H7 (cell line): ENCODE measurements at regions not wholly inside any gene's neighbourhood (a gene's known extent, or its start where the extent isn't known, plus 50 kb on each side); places are given as distances from the start of the nearest gene placed in this dataset.

Experiments used
- DNase-seq: peaks from one replicate; pipeline ENCODE4 v3.0.0; 2012
- H3K27me3 ChIP-seq: 2 replicates; pipeline ENCODE4 v1.6.0; 2011; ENCODE audit warnings: mild to moderate bottlenecking, low read length; ENCODE audit not compliant: control insufficient read depth, insufficient read depth
- H3K36me3 ChIP-seq: replicated peaks from 2 replicates; pipeline ENCODE4 v1.5.1; 2011; ENCODE audit warnings: low read length; ENCODE audit not compliant: control insufficient read depth, insufficient read depth
- H3K4me3 ChIP-seq: 2 replicates; pipeline ENCODE4 v1.5.1; 2011; ENCODE audit warnings: low read depth, mild to moderate bottlenecking, control low read depth, low read length, moderate library complexity; ENCODE audit not compliant: insufficient read depth

DNA sequence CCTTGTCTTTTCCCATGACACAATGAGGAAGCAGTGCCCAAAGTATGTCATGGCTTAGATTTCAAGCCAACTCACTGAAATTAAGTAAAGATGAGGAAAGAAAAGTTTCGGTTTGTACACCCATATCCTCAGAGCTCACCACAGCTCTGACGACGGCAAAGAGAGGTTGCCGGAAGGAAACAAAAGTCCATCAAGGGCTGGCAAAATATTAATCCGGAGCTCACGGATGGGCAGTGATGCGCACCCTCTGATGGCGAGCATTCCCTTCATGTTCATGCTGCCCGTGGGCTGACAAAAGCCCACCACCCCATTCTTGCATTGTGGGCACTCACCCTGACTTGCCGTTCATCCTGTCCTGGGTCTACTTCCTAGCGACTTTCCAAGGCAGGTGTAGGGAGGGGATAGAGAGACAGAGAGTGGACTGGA, 103.1 kb downstream of the SOX9 start:
- peaks cover 35% of the 10 kb centered on the region for H3K27me3 ChIP-seq
- DNase-seq, result no peak

DNA sequence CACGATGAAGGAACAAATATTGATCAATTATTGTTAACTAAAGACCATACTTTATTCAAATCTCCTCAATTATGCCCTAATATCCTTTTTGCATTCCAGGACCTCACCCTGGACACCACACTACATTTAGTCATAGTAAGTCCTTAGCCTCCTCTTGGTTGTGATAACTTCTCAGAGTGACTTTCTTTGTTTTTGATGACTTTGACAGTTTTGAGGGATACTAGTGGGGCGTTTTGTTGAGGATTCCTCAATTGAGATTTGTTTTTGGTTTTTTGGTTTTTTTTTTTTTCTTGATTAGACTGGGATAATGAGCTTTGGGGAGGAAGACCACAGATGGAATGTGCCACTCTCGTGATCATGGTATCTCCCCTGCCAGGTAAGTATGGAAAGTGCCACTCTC, 105.5 kb downstream of the SOX9 start:
- peaks cover 11% of the 10 kb centered on the region for H3K27me3 ChIP-seq
- no peak for DNase-seq
- H3K36me3 ChIP-seq, result no peaks in the 10 kb centered on the region
- H3K4me3 ChIP-seq, result no peak overlapping the region

More for the DNA sequence above, 103.1 kb downstream of the SOX9 start:
- Histone ChIP-seq H3K36me3 (no peaks in the 10 kb centered on the region), H3K4me3 (no peak overlapping the region)

DNA sequence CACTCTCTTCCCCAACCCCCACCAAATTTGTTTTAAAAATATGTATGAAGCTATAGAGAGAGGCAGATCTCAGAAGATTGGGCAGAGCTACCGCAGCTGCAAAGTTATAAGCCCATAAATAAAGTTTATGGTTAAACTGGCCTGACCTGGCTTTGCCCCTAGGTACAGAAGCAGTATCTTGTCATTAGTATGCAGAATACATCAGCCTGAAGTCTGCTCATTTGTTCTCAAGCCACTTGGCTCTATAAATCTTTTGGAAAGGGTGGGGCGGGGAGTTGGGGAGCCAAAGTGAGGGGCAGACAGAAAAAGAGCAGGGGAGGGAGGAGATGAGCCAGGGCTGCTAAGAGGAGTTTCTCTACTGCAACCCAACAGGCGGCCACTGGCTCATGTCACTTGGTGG, 113.2 kb downstream of the SOX9 start:
- H3K36me3 ChIP-seq, result no peaks in the 10 kb centered on the region
- H3K27me3 ChIP-seq, result no peaks in the 10 kb centered on the region; the same call in 1 of the 2 replicates
- no peak overlapping the region for H3K4me3 ChIP-seq
- no peak for DNase-seq

DNA sequence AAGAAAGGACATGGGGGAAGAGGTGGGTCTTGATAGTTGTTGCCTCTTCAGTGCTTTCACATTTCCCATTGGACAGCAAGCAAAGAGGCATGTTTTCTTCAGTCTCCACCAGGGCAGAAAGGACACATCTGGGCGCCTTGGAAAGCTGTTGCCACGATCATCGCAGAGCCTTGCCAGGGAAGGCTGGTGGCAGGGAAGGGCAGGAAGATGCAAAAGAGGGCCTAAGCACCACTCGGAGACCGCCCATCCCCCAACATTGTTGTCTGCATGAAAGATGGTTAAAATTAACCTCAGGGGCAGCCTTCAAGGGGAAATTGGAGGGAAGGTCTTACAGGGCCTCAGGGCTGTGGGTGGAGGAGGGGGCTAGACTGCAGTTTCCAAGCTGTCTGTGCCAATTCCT, 114.2 kb downstream of the SOX9 start:
- H3K36me3 ChIP-seq, result no peaks in the 10 kb centered on the region
- DNase-seq, result no peak
- H3K27me3 ChIP-seq, result no peaks in the 10 kb centered on the region; the same call in 1 of the 2 replicates
- no peak overlapping the region for H3K4me3 ChIP-seq

DNA sequence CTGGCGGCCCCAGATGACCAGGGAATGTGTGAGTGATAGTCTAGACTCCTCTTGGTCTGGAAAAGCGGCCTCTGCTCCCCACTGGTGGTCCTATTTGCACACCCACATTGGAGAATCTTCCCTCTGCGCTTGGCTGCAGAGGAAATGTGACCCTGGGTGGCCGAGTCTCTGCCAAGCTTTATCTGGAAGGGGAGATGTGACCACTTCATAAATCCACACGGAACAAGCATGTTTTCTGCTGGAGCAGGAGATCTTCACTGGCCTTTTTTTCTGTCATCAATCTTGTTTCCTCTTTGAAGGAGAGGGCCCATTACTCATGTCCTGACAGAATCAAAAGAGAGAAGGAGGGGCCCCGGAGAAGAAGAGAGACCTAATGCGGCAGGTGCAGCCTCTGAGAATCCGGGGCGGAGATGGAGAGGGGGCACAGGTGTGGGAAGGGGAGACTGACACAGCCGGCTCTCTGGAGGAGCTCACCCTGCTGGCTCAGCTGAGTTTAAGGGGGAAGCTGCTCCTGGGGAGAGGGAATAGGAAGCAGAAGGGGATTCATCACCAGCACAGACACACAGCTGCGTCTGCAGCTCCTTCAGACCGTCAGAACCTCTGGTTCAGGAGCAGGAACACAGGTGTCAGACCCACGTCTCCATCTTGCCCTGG, 116.3 kb downstream of the SOX9 start:
- DNase-seq, result peak; percentile 29
- Histone ChIP-seq H3K4me3 (no peak overlapping the region), H3K27me3 (no peaks in the 10 kb centered on the region), H3K36me3 (no peaks in the 10 kb centered on the region)

DNA sequence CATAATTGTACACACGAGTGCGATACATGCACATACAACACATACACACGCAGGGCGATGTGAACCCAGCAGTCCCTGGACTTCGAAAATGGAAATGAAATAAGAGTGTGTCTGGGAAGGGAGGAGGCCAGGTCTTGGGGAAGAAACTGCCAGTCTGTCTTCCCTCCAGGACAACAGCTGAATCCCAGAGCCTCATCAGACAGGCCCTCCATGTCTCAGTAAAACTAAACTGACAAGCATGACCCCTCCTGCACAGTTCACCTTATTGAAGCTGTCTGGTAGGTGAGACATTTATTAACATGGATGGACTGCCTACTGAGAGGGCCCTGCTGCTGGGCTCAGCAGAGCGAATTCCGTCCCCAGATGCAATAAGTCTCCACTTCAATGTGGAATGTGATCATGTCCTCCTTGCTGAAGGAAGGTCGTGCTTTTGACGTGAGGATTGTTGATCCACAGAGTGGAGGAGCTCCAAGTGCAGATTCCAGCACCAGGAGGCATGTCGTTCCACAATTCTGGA, 117.4 kb downstream of the SOX9 start:
- no peak for DNase-seq
- H3K27me3 ChIP-seq, result no peaks in the 10 kb centered on the region
- H3K36me3 ChIP-seq, result no peaks in the 10 kb centered on the region
- no peak overlapping the region for H3K4me3 ChIP-seq

DNA sequence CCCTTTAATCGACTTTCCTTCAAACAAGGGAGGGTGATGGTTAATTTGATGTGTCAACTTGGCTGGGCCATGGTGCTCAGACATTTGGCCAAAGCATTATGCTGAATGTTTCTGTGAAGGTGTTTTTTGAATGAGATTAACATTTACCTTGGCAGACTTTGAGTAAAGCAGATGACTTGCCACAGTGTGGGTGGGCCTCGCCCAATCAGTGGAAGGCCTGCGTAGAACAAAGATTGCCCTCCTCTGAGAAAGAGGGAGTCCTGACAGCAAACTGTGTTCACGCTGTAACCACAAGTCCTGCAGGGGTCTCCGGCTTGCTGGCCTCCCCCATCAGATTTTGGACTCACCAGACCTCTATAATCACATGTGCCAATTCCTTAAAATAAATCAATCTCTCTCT, 118.7 kb downstream of the SOX9 start:
- Histone ChIP-seq H3K4me3 (no peak overlapping the region), H3K36me3 (no peaks in the 10 kb centered on the region), H3K27me3 (no peaks in the 10 kb centered on the region)
- DNase-seq, result no peak

DNA sequence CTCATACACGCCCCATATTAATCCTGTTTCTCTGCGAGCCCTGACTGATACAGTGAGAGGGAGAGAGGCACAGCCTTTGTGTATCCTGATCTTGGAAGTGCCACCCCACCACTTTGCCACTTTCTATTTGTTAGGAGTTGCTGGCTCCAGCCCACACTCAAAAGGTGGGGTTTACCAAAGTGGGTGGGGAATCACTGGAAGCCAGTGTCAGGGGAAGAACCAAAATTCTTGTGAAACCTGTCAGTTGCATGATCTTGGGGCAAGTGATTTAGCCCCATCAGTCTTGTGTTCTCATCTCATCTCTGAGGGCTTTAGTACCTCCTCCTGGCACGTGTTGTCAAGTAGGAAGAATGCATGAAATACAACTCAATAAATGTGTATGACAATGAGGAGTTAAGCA, 119.5 kb downstream of the SOX9 start:
- no peak overlapping the region for H3K4me3 ChIP-seq
- DNase-seq, result no peak
- H3K27me3 ChIP-seq, result no peaks in the 10 kb centered on the region
- H3K36me3 ChIP-seq, result no peaks in the 10 kb centered on the region

DNA sequence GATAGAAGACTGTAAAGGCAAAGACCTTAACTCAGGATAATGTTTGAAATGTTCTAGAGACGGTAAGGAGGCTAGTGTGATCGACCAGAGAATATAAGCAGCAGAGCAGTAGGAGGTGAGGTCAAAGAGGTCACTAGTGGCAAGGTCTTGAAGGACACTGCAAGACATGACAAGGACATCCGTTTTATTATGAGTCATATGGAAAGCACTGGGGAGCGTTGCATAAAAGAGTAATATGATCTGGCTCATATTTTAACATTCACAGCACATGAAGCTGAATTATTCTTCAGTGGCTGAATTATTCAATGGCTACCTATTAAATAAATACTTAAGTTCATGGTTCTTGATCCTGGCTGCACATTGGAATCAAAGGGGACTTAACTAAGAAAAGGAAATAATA, 123.7 kb downstream of the SOX9 start:
- no peaks in the 10 kb centered on the region for H3K36me3 ChIP-seq
- no peaks in the 10 kb centered on the region for H3K27me3 ChIP-seq
- no peak overlapping the region for H3K4me3 ChIP-seq
- DNase-seq, result no peak

DNA sequence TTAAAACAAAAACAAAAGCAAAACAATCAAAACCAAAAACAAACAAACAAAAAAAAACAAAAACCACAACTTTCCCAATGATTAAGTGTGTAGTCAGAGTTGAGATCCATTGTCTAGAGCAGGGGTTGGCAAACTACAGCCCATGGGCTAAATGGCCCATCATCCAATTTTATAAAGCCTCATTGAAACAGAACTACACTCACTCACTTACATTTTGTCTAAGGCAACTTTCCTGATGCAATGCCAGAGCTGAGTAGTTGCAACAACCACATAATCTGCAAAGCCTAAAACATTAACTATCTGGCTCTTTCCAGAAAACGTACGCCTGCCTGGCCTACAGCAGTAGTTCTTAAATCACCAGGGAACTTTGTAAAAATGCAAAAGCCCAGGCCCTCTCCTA, 124.1 kb downstream of the SOX9 start:
- Histone ChIP-seq H3K27me3 (no peaks in the 10 kb centered on the region), H3K36me3 (no peaks in the 10 kb centered on the region), H3K4me3 (no peak overlapping the region)
- DNase-seq, result no peak

DNA sequence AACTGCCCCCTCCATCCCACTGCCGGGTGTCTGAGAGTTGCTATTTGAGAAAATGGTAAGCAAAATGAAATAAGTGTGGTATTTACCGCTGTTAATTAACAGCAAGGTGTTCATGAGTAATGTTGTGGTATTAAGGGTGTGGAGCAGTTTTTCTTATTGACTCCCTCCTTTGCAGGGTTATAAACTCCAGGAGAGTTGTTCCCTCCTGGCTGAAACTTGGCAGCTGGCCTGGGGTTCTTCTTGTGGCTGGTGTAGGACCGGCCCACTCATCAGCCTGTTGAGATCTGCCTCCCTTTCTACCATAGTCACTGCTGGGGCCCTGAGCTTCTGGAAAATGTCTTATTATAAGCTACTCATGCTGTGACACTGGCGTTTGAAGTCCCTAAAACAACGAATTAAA, 128.6 kb downstream of the SOX9 start:
- no peaks in the 10 kb centered on the region for H3K27me3 ChIP-seq
- H3K36me3 ChIP-seq, result no peaks in the 10 kb centered on the region
- no peak overlapping the region for H3K4me3 ChIP-seq
- no peak for DNase-seq

DNA sequence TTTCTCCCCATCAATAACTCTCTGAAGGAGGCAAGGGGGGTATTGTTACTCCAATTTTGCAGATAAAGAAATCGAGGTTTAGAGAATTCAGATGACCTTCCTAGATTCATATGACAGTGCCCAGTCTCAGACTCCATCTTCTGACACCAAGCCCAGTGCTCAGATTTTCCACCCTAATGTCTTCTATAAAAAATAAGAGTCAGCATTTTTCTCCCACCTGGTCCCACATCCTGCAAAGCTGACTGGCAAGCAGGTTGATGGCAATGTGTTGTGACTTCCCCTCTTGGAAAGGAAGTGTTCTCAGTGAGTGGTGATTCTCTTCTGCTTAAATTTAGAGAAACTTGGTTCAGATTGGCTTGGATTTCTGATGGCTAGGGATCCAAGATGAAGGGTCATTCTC, 129.4 kb downstream of the SOX9 start:
- DNase-seq, result no peak
- Histone ChIP-seq H3K27me3 (no peaks in the 10 kb centered on the region), H3K4me3 (no peak overlapping the region), H3K36me3 (no peaks in the 10 kb centered on the region)

DNA sequence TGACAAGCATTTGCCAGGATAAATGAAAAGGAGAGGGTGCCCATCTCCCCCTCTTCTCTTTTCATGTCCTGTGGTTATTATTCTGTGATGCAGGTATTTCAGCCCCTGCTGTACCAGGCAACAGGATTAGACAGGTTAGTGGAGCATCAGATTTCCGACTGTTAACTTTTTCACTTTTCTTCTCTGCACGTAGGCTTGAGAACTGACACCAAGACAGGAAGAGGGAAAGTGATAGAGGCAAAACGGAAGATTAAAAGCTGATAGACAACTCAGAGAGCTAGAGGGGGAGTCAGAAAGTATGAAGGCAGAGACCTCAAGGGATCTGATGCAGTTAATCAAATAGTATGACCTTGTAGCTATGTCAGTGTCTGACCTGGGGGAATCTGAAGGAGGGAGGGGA, 132.8 kb downstream of the SOX9 start:
- H3K36me3 ChIP-seq, result no peaks in the 10 kb centered on the region
- no peaks in the 10 kb centered on the region for H3K27me3 ChIP-seq
- no peak overlapping the region for H3K4me3 ChIP-seq
- DNase-seq, result no peak

DNA sequence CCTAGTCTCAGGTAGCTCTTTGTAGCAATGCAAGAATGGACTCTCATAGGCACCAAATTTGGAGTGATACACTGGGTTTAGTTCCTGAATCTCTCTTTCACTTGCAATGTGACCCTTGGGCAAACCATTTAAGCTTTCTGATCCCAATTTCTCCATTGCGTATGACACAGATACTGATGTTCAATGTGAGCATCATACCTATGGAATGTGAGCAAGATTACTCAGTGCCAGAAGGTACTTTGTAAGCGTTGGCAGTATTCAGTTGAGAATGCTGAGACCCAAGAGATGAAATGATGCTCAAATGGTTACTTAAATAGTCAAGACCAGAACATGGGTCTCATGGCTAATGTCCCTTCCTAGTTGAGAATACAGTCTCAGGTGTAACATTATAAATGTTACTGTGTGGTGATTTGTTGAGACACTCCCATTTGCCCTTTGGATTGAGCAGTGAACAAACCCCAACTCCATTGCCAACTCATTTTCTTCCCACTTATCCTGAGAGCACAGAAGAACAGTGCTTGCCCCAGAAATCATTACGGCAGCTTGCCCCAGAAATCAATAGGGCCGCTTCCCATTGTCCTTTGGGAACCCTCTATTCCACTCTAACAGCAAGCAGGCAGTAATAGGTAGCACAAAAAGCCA, 134.1 kb downstream of the SOX9 start:
- Histone ChIP-seq H3K4me3 (no peak overlapping the region), H3K36me3 (no peaks in the 10 kb centered on the region), H3K27me3 (no peaks in the 10 kb centered on the region)
- DNase-seq, result no peak

DNA sequence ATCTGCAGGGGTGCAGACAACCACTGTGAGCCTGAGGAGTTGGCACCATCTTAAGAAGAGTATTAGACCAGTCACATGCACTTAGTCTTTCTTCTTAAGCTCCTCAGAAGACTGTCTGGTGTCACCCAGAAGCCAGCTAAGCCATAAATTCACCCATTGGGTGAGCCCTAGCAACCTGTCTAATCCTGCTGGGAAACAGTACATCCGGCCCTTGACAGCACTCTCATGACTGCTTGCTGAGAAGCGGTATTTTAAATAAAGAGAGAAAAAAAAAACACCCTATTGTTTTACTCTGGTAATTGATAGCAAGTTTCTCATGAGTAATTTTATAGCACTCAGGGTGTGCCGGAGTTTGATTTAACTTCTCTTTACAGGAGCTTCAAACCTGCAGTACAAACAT, 134.7 kb downstream of the SOX9 start:
- Histone ChIP-seq H3K4me3 (no peak overlapping the region), H3K36me3 (no peaks in the 10 kb centered on the region), H3K27me3 (no peaks in the 10 kb centered on the region)
- no peak for DNase-seq
